Kidney (tissue), 13 donors: ENCODE measurements at regions not wholly inside any gene's neighbourhood (a gene's known extent, or its start where the extent isn't known, plus 50 kb on each side); places are given as distances from the start of the nearest gene placed in this dataset.

Experiments
- DNase-seq, 5 donors: peaks; one replicate each; pipeline ENCODE4 v3.0.0-alpha.2; 2013 to 2020
- FAIRE-seq: peaks from 2 replicates; lab custom pipeline; 2012; peaks lifted over from hg19 to GRCh38; lab: Jason Lieb, UNC
- H3K27ac ChIP-seq, 2 donors: one replicate each; pipeline ENCODE4 v1.7.0; 2013; ENCODE audit warnings: low read depth in 2 of 2, low read length in 2 of 2, inconsistent platforms in 1 of 2
- H3K27me3 ChIP-seq: one replicate; pipeline ENCODE4 v1.7.1; 2013; ENCODE audit warnings: low read length, inconsistent platforms; ENCODE audit not compliant: control insufficient read depth, insufficient read depth
- H3K36me3 ChIP-seq, 3 donors: one replicate each; pipeline versions ENCODE4 v1.7.0 to v1.7.1; 2013; ENCODE audit warnings: low read length in 3 of 3, control low read depth in 1 of 3, inconsistent platforms in 1 of 3; ENCODE audit not compliant: insufficient read depth in 3 of 3, control insufficient read depth in 2 of 3
- H3K4me1 ChIP-seq, 3 donors: one replicate each; pipeline versions ENCODE4 v1.7.0 to v1.7.1; 2013; ENCODE audit warnings: low read length in 3 of 3, inconsistent platforms in 1 of 3, low read depth in 1 of 3; ENCODE audit not compliant: control insufficient read depth in 2 of 3, insufficient read depth in 2 of 3
- H3K4me3 ChIP-seq, 3 donors: one replicate each; pipeline versions ENCODE4 v1.7.0 to v1.8.1; 2013; ENCODE audit warnings: low read length in 3 of 3, control low read depth in 1 of 3, inconsistent platforms in 1 of 3
- H3K9ac ChIP-seq, 3 donors: one replicate each; pipeline versions ENCODE4 v1.7.0 to v1.7.1; 2013; ENCODE audit warnings: low read length in 3 of 3, control low read depth in 1 of 3, inconsistent platforms in 1 of 3
- H3K9me3 ChIP-seq, 3 donors: one replicate each; pipeline versions ENCODE4 v1.7.0 to v1.7.1; 2013; ENCODE audit warnings: low read length in 3 of 3, control low read depth in 1 of 3, inconsistent platforms in 1 of 3; ENCODE audit not compliant: control insufficient read depth in 2 of 3, insufficient read depth in 1 of 3
- intact Hi-C: fragments of 100-400 bp; cut with DNase I; formaldehyde crosslinking; loops from one replicate; pipeline ENCODE4 v1.11.1; 2022
- TF ChIP-seq, protein P1 (sequence below): IDR thresholded peaks from 3 replicates; pipeline ENCODE4 v1.5.1; 2012; ENCODE audit warnings: mild to moderate bottlenecking, moderate library complexity, borderline replicate concordance; ENCODE audit not compliant: insufficient read depth; ENCODE audit errors: extremely low read depth
- donor health status: control.
- donor health status: control.
- donor health status: control.
- donor health status: control.
- donor health status: control.
- donor health status: DM: yes; HTN: yes; CAD: no.
- donor health status: Normal renal cell carcinoma (clear cell type).

DNA sequence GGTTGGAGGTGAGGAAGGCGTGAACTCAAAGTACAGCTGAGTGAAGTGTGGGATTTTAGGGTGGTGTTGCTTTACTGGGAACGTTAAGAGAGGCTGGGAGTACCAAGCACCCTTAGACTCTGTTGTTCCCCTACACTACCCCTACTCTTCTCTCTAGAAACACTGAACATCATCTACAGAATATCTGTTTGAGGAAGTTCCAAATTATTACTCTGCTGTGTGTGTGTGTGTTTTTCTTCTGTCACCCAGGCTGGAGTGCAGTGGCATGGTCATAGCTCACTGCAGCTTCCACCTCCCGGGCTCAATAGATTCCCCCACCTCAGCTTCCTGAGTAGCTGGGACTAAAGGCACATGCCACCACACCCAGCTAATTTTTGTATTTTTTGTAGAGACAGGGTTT, 76.7 kb upstream of the AP1S2 start:
- Histone ChIP-seq H3K9ac (no peak overlapping the region), H3K4me1 (no peaks in the 10 kb centered on the region), H3K9me3 (no peaks in the 10 kb centered on the region), H3K4me3 (no peak overlapping the region), H3K27me3 (peaks cover 16% of the 10 kb centered on the region), H3K36me3 (no peaks in the 10 kb centered on the region), H3K27ac (no peak overlapping the region)
- DNase-seq, result no peak
- no peak for FAIRE-seq
- intact Hi-C loops, result no loop called here
- TF ChIP-seq, protein P1, sequence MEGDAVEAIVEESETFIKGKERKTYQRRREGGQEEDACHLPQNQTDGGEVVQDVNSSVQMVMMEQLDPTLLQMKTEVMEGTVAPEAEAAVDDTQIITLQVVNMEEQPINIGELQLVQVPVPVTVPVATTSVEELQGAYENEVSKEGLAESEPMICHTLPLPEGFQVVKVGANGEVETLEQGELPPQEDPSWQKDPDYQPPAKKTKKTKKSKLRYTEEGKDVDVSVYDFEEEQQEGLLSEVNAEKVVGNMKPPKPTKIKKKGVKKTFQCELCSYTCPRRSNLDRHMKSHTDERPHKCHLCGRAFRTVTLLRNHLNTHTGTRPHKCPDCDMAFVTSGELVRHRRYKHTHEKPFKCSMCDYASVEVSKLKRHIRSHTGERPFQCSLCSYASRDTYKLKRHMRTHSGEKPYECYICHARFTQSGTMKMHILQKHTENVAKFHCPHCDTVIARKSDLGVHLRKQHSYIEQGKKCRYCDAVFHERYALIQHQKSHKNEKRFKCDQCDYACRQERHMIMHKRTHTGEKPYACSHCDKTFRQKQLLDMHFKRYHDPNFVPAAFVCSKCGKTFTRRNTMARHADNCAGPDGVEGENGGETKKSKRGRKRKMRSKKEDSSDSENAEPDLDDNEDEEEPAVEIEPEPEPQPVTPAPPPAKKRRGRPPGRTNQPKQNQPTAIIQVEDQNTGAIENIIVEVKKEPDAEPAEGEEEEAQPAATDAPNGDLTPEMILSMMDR, result no peak

DNA sequence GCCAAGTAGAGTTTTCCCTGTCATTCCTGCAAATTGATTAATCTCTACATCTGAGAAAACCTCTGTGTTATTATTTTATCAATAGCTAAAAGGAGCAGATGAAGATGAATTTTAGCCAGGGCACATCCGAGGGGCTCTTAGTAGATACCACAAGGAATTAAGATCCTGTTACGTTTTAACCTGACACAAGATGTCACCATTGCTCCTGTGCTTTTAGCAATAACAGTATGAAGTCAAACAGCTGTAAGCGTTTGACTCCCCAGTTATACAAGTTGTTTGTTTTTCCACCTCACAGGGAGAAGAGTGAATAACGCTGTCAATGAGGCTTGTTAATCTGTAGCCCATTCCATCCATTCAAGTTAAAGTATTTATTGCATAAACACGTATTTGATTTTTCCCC, 76.0 kb upstream of the AP1S2 start:
- Histone ChIP-seq H3K9me3 (no peaks in the 10 kb centered on the region), H3K9ac (no peak overlapping the region), H3K4me1 (no peaks in the 10 kb centered on the region), H3K27ac (no peak overlapping the region), H3K36me3 (no peaks in the 10 kb centered on the region), H3K27me3 (peaks cover 16% of the 10 kb centered on the region), H3K4me3 (no peak overlapping the region)
- intact Hi-C loops, result no loop called here
- DNase-seq (peak in 2 of 5 donors; percentile 39 to 61), FAIRE-seq (no peak)
- TF ChIP-seq, protein P1, result peak; percentile 20

DNA sequence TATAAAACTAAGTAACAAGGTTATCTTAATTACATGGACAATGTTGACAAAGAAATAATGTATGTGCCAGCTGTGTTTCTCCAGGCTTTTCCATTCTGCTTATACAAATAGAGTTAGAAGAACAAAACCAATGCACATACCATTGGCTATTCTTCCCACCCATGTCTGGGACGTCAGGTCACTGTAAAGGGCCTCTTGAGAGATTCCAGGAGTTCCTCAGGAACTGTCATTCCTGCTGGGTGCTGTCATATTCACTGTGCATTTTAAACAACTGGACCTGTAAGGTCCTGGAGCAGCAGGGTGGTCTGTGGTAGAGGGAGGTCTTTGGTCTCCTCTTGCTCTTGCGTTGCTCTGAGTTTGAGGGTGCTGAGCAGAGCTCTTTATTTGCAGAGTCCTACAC, 74.6 kb upstream of the AP1S2 start:
- peaks cover 15% of the 10 kb centered on the region for H3K27me3 ChIP-seq
- intact Hi-C loops, result no loop called here

More for the DNA sequence above, 74.6 kb upstream of the AP1S2 start:
- Histone ChIP-seq H3K4me3 (no peak overlapping the region), H3K9me3 (no peaks in the 10 kb centered on the region), H3K27ac (no peak overlapping the region), H3K4me1 (no peaks in the 10 kb centered on the region), H3K36me3 (no peaks in the 10 kb centered on the region), H3K9ac (no peak overlapping the region)
- DNase-seq, result peak in 1 of 5 donors; percentile 18
- TF ChIP-seq, protein P1, result no peak
- FAIRE-seq, result no peak
